ENCODE measurements at regions not wholly inside any gene's neighbourhood (a gene's known extent, or its start where the extent isn't known, plus 50 kb on each side); places are given as distances from the start of the nearest gene placed in this dataset.

DNA sequence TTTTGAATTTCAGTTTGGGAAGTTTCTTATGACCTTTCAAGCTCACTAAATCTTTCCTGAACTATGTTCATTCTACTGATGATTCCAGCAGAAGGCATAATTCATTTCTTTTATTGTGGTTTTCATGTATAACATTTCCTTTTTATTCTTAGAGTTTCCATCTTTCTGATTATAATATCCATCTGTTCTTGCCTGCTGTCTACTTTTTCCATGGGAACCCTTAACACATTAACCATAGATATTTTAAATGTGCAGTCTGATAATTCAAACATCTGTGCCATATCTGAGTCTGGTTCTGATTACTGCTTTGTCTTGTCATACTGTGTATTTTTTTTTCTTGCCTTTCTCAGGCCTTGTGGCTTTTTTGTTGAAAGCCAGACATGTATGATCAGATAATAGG lies 234.7 kb downstream of the COX7B2 start (continued):
- TF ChIP-seq, protein P1, sequence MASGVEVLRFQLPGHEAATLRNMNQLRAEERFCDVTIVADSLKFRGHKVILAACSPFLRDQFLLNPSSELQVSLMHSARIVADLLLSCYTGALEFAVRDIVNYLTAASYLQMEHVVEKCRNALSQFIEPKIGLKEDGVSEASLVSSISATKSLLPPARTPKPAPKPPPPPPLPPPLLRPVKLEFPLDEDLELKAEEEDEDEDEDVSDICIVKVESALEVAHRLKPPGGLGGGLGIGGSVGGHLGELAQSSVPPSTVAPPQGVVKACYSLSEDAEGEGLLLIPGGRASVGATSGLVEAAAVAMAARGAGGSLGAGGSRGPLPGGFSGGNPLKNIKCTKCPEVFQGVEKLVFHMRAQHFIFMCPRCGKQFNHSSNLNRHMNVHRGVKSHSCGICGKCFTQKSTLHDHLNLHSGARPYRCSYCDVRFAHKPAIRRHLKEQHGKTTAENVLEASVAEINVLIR (CRISPR knock-in tag; IDR thresholded peaks at IDR 0.05) = no peak
- TF ChIP-seq TBL1XR1 (IDR thresholded peaks at IDR 0.05; ENCODE audit: low read length in 2 of 2) = no peak
- no peak for TF ChIP-seq MCM7 (IDR thresholded peaks at IDR 0.05)
- no peak for TF ChIP-seq HCFC1 (IDR thresholded peaks at IDR 0.05; ENCODE audit: low read depth, low read length)
- no peak for TF ChIP-seq ZFPM2 (CRISPR knock-in tag; IDR thresholded peaks at IDR 0.05)
- TF ChIP-seq KDM2B (CRISPR knock-in tag; IDR thresholded peaks at IDR 0.05) = no peak
- no peak for TF ChIP-seq ZNF830 (CRISPR knock-in tag; IDR thresholded peaks at IDR 0.05)

DNA sequence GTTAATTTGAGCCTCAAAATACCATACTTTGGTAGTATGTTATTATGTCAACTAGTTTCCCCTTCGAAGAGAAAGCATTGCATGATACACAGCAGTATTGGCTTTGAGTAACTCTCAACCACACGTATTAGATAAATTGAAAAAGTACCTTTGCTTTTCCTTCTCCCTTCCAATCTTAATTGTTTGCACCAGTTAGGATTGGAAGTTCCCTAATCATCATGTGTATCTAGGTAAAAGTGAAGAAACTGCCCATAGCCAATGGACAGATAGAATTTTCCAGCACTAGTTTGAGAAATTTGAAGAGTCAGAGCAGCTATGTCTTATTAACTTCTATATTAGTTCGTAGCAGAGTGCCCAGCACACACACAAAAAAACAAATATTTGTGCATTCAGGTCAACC lies 241.3 kb downstream of the COX7B2 start:
- FAIRE-seq = no peak
- in situ Hi-C loops (cut with MboI) (no loop called here), intact Hi-C loops (cut with micrococcal nuclease) (no loop called here)
- no peak overlapping the region for H3K4me3 ChIP-seq
- H3K9me1 ChIP-seq (ENCODE audit: control insufficient read depth, insufficient read depth, low read length) = no peaks in the 10 kb centered on the region
- H3K9ac ChIP-seq (ENCODE audit: insufficient read depth in 1 of 2, low read depth in 2 of 2, low read length in 2 of 2) = no peak overlapping the region
- WGBS (ENCODE audit: insufficient coverage, low coverage, missing lambda C conversion rate) = 0% methylated on average over 3 of the region's 3 CpGs
- no peak overlapping the region for H3K27ac ChIP-seq (ENCODE audit: extremely low read depth, low read depth, low read length)
- no peaks in the 10 kb centered on the region for H4K20me1 ChIP-seq (replicated peaks; ENCODE audit: control insufficient read depth, insufficient read depth, low read length)
- ATAC-seq = no peak
- H3K36me3 ChIP-seq (ENCODE audit: control insufficient read depth, insufficient read depth, low read length) = no peaks in the 10 kb centered on the region
- BruUV-seq (replicated peaks) = no TSS peak
- H3K27me3 ChIP-seq (ENCODE audit: control insufficient read depth in 2 of 2, insufficient read depth in 2 of 2, low read length in 2 of 2) = no peaks in the 10 kb centered on the region
- H3K79me2 ChIP-seq (ENCODE audit: control insufficient read depth, insufficient read depth, low read length) = no peaks in the 10 kb centered on the region
- 0 out of 2 replicates have a peak, but pooled peaks cover 2% of the 10 kb centered on the region for H3K9me3 ChIP-seq (replicated peaks; ENCODE audit: control insufficient read depth, insufficient read depth, low read depth, low read length)
- ChIA-PET CTCF (ENCODE audit: low intra/inter-chr PET ratio) (no interaction called here), POLR2A (no interaction called here)
- H3K4me2 ChIP-seq (ENCODE audit: insufficient read depth, low read length) = no peak overlapping the region
- DNase-seq (ENCODE audit: extremely low read depth in 1 of 4, low spot score in 3 of 4) = no peak
- no peak overlapping the region for H2AFZ ChIP-seq (ENCODE audit: low read depth, low read length)
- no peaks in the 10 kb centered on the region for H3K4me1 ChIP-seq (replicated peaks in 1 of 2; ENCODE audit: control insufficient read depth in 2 of 2, insufficient read depth in 2 of 2, low read length in 2 of 2)
- TF ChIP-seq SRSF3 (IDR thresholded peaks at IDR 0.05; ENCODE audit: insufficient read depth, low read length) (no peak), CREM (IDR thresholded peaks at IDR 0.05; ENCODE audit: low read depth) (no peak), ZNF224 (CRISPR knock-in tag; IDR thresholded peaks at IDR 0.05) (no peak)
- TF ChIP-seq, protein P2, sequence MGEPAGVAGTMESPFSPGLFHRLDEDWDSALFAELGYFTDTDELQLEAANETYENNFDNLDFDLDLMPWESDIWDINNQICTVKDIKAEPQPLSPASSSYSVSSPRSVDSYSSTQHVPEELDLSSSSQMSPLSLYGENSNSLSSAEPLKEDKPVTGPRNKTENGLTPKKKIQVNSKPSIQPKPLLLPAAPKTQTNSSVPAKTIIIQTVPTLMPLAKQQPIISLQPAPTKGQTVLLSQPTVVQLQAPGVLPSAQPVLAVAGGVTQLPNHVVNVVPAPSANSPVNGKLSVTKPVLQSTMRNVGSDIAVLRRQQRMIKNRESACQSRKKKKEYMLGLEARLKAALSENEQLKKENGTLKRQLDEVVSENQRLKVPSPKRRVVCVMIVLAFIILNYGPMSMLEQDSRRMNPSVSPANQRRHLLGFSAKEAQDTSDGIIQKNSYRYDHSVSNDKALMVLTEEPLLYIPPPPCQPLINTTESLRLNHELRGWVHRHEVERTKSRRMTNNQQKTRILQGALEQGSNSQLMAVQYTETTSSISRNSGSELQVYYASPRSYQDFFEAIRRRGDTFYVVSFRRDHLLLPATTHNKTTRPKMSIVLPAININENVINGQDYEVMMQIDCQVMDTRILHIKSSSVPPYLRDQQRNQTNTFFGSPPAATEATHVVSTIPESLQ (CRISPR knock-in tag; IDR thresholded peaks at IDR 0.05) = no peak
